ENCODE measurements at regions not wholly inside any gene's neighbourhood (a gene's known extent, or its start where the extent isn't known, plus 50 kb on each side); places are given as distances from the start of the nearest gene placed in this dataset.

DNA sequence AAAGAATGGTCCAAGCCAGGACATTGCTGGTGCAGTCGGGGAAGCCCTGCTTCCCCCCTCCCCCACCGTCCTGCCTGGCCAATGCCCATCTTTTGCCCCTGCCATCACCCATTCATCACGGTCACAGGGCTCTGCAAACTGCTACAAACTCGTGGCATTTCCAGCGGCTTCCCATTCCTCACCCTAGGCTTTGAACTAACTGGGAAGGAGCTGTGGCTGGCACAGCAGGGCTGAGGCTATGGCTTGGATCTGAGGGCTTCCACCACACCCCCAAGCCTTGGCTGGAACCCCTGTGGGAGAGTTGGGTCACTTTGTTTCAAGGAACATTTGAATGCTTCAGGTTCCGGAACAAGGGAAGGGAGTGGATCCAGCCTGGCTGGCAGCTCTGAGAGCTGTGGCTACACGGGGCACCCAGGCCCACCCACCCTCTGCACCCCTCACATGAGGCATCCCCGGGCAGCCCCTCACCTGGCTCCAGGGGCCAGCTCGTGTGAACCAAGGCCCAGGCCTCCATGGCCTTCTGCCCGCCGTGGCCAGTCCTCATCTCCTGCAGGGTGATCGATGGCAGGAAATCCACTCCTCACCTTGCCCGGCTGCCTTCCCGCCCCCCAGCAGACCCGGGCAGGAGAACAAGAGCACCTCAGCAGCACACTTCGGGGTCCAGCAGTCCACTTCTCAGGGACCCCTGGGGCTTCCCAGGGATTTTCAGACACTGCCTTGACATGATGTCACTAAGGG lies 58.8 kb upstream of the OTOS start:
- TF ChIP-seq, protein P1, sequence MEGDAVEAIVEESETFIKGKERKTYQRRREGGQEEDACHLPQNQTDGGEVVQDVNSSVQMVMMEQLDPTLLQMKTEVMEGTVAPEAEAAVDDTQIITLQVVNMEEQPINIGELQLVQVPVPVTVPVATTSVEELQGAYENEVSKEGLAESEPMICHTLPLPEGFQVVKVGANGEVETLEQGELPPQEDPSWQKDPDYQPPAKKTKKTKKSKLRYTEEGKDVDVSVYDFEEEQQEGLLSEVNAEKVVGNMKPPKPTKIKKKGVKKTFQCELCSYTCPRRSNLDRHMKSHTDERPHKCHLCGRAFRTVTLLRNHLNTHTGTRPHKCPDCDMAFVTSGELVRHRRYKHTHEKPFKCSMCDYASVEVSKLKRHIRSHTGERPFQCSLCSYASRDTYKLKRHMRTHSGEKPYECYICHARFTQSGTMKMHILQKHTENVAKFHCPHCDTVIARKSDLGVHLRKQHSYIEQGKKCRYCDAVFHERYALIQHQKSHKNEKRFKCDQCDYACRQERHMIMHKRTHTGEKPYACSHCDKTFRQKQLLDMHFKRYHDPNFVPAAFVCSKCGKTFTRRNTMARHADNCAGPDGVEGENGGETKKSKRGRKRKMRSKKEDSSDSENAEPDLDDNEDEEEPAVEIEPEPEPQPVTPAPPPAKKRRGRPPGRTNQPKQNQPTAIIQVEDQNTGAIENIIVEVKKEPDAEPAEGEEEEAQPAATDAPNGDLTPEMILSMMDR (IDR thresholded peaks at IDR 0.05; ENCODE audit: low read depth, low read length, poor library complexity, severe bottlenecking): no peak
- TF ChIP-seq EZH2phosphoT487 (IDR thresholded peaks at IDR 0.05; ENCODE audit: borderline replicate concordance, low read length): no peak

Data from DOHH2 (cell line).